RWPE1 (cell line): ENCODE measurements at regions not wholly inside any gene's neighbourhood (a gene's known extent, or its start where the extent isn't known, plus 50 kb on each side); places are given as distances from the start of the nearest gene placed in this dataset.

Source experiments
- CTCF ChIA-PET: fragments of 350-600 bp; sonication (Branson Sonifier 250); formaldehyde crosslinking; extraction: SDS; loops from one replicate; lab custom pipeline; 2021; lab: Yijun Ruan, JAX
- POLR2A ChIA-PET: fragments of 400-600 bp; formaldehyde crosslinking; extraction: SDS; loops from one replicate; lab custom pipeline; 2020; ENCODE audit warnings: antibody characterized with exemption; ENCODE audit not compliant: low non-redundant PET; lab: Yijun Ruan, JAX
- DNase-seq: peaks from one replicate; pipeline ENCODE4 v3.0.0; 2012; ENCODE audit warnings: low spot score
- H3K27ac ChIP-seq: fragments of 450-650 bp; 2 replicates; pipeline ENCODE4 v1.5.1; 2017
- TF ChIP-seq, protein P1 (sequence below): fragments of 450-650 bp; conservative IDR thresholded peaks from 2 replicates; pipeline ENCODE4 v1.5.1; 2017; ENCODE audit warnings: low read depth, mild to moderate bottlenecking

DNA sequence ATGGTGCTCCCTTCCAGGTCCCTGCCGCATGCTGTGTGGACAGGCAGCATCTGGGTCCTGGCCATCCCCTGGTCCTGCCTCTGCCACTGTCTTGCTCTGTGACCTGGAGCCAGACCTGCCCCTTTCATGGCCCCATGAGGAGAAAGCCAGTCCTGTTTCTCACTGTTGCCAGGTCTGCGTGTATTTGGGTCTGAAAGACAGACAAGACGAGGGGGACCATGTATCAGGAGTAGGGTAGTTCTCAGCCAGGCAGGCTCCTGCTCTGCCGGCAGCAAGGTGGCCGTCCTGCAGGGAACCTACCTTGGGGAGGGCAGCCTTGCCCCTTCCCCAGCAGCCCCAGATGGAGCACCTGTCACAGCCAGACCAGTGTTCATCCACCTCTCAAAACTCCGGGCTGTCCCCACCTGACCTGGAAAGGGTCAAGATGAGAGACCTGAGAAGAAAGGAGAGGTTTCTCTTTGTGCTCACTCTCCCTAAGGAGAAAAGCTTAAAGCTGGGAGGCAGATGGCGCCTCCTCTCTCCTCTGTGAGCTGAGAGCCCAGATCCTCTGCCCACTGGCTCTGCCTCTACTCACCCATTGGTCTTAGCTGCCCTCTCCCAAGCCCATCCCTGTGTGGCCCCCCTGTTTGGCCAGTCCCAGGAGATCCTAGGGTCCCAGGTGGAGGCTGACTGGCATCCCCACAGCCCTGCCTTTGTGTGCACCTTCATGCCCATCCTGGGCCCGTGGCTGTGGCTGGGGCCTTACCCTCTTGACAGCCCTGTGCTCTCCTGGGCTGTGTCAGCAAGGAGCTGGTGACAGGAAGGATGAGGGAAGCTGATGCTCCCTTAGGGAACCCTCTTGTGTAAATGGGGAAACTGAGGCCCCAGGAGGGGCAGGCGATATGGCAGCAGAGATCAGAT lies 116.1 kb upstream of the PCBD1 start:
- TF ChIP-seq, protein P1, sequence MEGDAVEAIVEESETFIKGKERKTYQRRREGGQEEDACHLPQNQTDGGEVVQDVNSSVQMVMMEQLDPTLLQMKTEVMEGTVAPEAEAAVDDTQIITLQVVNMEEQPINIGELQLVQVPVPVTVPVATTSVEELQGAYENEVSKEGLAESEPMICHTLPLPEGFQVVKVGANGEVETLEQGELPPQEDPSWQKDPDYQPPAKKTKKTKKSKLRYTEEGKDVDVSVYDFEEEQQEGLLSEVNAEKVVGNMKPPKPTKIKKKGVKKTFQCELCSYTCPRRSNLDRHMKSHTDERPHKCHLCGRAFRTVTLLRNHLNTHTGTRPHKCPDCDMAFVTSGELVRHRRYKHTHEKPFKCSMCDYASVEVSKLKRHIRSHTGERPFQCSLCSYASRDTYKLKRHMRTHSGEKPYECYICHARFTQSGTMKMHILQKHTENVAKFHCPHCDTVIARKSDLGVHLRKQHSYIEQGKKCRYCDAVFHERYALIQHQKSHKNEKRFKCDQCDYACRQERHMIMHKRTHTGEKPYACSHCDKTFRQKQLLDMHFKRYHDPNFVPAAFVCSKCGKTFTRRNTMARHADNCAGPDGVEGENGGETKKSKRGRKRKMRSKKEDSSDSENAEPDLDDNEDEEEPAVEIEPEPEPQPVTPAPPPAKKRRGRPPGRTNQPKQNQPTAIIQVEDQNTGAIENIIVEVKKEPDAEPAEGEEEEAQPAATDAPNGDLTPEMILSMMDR, result no peak
- DNase-seq, result no peak
- ChIA-PET CTCF (no interaction called here), POLR2A (no interaction called here)
- no peak overlapping the region for H3K27ac ChIP-seq

DNA sequence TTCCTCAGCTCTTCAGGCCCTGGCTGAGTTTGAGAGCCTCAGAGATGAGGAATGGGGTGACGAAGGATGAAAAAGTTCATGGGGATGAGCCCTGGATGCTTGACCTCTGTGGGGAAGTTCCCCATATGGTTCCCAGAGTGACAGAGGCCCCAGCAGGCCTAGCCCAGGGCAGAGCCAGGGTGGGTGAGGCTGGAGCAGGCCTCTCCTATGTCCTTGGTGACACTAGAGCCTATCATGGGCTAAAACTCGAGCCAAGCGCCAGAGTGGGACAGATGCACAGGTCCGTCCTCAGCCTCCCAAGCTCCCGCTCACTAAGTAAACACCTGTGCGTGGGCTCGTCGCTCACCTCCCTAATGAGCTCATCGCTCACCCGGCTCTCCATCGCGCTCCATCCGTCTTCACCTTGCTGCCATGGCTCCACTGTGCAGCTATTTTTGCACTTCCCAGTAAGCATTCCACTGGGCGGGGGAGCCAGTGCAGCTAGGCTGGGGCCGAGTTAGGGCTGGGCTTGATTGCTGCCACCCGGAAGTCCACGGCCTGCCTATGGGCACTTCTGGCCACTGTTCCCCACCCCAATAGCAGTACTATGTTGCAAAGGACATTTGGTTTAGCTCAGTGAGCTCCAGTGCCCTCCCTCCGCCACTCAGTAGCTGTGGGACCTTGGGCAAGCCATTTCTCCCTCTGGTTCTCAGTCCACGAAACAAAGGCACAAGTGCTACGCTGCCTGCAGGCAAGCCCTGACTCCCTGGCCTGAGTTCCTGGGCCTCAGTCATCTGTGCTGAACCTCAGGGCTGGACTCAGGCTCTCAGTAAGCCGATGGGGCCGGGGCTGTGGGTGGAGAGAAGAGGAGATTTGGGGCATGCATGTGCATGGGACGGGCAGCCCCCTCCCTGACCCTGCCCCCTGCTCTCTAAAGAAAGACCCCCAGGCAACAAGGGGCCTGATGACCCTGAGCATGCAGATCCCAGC lies 117.3 kb upstream of the PCBD1 start:
- ChIA-PET CTCF (interaction anchor here (0.6 kb wide), 1 partner anchor 1091 kb away, joined by 3 read pairs; no protein-coding TSS in a partner anchor), POLR2A (no interaction called here)
- DNase-seq, result no peak
- TF ChIP-seq, protein P1, result no peak
- H3K27ac ChIP-seq, result no peak overlapping the region

DNA sequence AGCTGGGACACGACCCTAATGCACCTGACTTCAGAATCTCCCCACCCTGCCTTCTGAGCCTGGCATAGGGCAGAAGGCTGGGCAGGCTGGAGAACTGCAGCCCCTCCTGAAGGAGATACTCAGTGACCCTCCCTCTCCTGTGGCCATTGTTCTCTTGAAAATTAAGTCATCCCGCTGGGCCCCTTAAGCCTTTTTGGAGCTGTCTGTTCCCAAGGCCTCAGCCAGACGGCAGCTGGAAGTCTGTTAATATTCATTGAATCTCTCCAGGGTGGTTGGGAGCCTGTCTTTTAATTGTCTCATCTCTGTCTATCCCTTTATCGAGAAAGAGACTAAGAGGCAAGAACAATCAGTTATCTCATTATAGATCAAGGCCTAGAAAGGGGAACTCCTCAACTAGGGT lies 118.1 kb upstream of the PCBD1 start:
- no peak overlapping the region for H3K27ac ChIP-seq
- no peak for DNase-seq
- ChIA-PET CTCF (interaction anchor here (0.6 kb wide), 3 partner anchors 84 to 249 kb away, joined by 3 read pairs; no protein-coding TSS in a partner anchor), POLR2A (no interaction called here)
- TF ChIP-seq, protein P1, result no peak

DNA sequence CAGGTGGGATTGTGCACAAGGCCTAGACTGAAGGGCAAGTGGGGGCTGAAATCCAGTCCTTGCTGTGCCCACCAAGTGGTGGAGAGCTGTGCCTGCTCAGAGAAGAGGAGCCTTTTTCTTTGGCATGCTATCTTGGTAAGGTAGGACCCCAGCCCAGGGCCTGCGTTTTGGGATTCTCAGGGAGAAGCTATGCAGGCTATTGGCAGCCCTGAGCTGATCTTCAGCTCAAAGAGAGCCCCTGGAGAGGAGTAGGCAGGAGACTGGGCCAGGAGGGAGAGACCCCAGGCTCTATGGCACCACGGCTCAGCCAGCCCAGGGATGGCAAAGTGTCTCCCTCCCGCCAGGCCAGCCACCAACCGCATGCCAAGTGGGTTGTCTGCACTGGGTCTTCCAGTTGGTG lies 119.2 kb upstream of the PCBD1 start:
- no peak overlapping the region for H3K27ac ChIP-seq
- no peak for DNase-seq
- TF ChIP-seq, protein P1, result no peak
- ChIA-PET POLR2A (no interaction called here), CTCF (interaction anchor here (1.0 kb wide), 1 partner anchor 201 kb away, joined by 3 read pairs; no protein-coding TSS in a partner anchor)

DNA sequence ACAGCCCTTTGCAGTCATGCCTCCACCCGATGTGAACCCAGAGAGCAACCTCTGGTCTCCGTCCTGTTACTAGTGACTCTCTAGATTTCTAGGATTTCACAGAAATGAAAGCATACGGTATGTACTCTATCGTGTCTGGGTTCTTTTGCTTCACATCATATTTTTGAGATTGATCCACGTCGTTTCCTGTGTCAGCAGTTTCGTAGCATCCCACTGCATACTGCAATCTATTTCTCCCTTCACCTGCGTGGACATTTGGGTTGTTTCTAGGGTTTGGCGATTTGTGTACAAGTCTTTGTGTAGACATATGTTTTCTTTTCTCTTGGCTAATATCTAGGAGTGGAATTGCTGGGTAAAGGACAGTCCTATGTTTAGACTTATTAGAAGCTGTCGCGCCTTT lies 119.8 kb upstream of the PCBD1 start:
- TF ChIP-seq, protein P1, result no peak
- POLR2A ChIA-PET, result no interaction called here
- DNase-seq, result no peak
- no peak overlapping the region for H3K27ac ChIP-seq
- CTCF ChIA-PET, result no interaction called here

DNA sequence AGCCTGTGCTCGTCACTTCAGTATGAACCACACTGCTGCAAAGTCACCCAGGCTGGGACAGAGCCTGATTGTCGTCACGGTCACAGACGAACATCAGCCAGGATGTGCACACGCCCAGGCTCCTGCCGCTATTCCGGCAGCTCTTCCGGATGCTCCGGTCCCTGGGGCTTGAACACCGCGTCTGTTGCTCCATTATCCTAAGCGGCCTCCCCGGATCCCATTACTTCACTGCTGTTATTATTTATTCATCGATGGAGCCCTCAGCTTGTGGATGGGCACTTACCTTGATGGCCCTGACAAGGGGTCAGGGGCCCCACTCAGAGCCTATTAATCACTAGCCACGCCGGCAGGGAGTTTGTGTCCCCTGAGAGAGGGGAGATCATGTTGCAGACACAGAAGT lies 120.8 kb upstream of the PCBD1 start:
- TF ChIP-seq, protein P1, result no peak
- CTCF ChIA-PET, result interaction anchor here (0.6 kb wide), 1 partner anchor 1014 kb away, joined by 4 read pairs; no protein-coding TSS in a partner anchor
- H3K27ac ChIP-seq, result no peak overlapping the region
- DNase-seq, result no peak
- POLR2A ChIA-PET, result no interaction called here
